ENCODE measurements at regions not wholly inside any gene's neighbourhood (a gene's known extent, or its start where the extent isn't known, plus 50 kb on each side); places are given as distances from the start of the nearest gene placed in this dataset.

GRCh38 chr9:90014421-90014820 is 409.6 kb downstream of the GADD45G start:
- TF ChIP-seq POLR2A (IDR thresholded peaks at IDR 0.05) (no peak), CTCF (IDR thresholded peaks at IDR 0.05) (no peak)
